ENCODE measurements at regions not wholly inside any gene's neighbourhood (a gene's known extent, or its start where the extent isn't known, plus 50 kb on each side); places are given as distances from the start of the nearest gene placed in this dataset.

DNA sequence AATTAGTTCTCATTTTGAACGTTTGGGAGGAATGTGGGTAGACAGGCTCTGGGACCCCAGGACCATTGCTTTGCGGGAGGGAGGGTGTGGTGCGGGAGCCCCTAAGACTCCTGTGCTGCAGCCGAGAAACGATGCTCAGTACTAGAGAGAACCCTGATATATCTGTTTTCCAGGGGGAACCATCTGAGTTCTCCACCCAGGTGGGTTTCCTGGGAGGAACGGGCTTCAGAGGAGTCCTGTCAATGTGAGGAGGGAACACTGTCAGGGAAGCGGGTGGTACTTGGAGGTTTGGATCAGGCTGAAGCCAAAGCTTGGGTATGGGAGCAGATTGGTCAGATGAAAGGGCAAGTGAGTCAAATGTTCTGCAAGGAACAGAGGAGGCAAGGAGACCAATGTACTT is 358.0 kb downstream of the FGF9 start (continued):
- TF ChIP-seq CHD7 (IDR thresholded peaks at IDR 0.05; ENCODE audit: insufficient replicate concordance, low read length) = no peak
- TF ChIP-seq CHD2 (IDR thresholded peaks at IDR 0.05; ENCODE audit: low read length) = no peak
- no peak for TF ChIP-seq SRF (IDR thresholded peaks at IDR 0.05; ENCODE audit: low read depth, low read length)
- no peak for TF ChIP-seq HDAC2 (IDR thresholded peaks at IDR 0.05; ENCODE audit: borderline replicate concordance in 1 of 2, low read depth in 2 of 2, low read length in 2 of 2)
- no peak for TF ChIP-seq GABPA (IDR thresholded peaks at IDR 0.05; ENCODE audit: borderline replicate concordance, insufficient read depth, low read length)
- TF ChIP-seq RAD21 (IDR thresholded peaks at IDR 0.05 in 1 of 2, conservative IDR thresholded peaks at IDR 0.05 in 1 of 2; ENCODE audit: low read depth in 2 of 2, low read length in 2 of 2) = no peak
- no peak for TF ChIP-seq RFX5 (IDR thresholded peaks at IDR 0.05; ENCODE audit: borderline replicate concordance, low read depth, low read length)
